ENCODE measurements at regions not wholly inside any gene's neighbourhood (a gene's known extent, or its start where the extent isn't known, plus 50 kb on each side); places are given as distances from the start of the nearest gene placed in this dataset.
A peak's percentile ranks its signal among the peaks of the same experiment; 100 is the strongest.

GRCh38 chrX:131617182-131617581, 73.3 kb downstream of the OR13H1 start:
- DNase-seq (ENCODE audit: low spot score) (no peak), ATAC-seq (ENCODE audit: insufficient number of reproducible peaks, low FRiP score, low read depth) (no peak)
- H3K4me1 ChIP-seq (ENCODE audit: control insufficient read depth in 1 of 2, low read depth in 2 of 2), result peaks cover 0 to 8% of the 10 kb centered on the region in 2 donors
- H3K27me3 ChIP-seq (replicated peaks; ENCODE audit: insufficient read depth), result no peaks in the 10 kb centered on the region
- H3K27ac ChIP-seq, result no peak overlapping the region
- H3K4me3 ChIP-seq, result no peak overlapping the region
- H3K9me3 ChIP-seq, result no peaks in the 10 kb centered on the region
- H3K36me3 ChIP-seq, result no peaks in the 10 kb centered on the region
- no peak for TF ChIP-seq CTCF (IDR thresholded peaks at IDR 0.05)

GRCh38 chrX:131621650-131622049, 77.8 kb downstream of the OR13H1 start:
- DNase-seq (ENCODE audit: low spot score) (no peak), ATAC-seq (ENCODE audit: insufficient number of reproducible peaks, low FRiP score, low read depth) (no peak)
- H3K9me3 ChIP-seq, result no peaks in the 10 kb centered on the region
- no peak overlapping the region for H3K4me3 ChIP-seq
- H3K27me3 ChIP-seq (replicated peaks; ENCODE audit: insufficient read depth), result no peaks in the 10 kb centered on the region
- H3K27ac ChIP-seq, result peak overlapping the region in 1 of 2 donors; percentile 35
- no peak for TF ChIP-seq CTCF (IDR thresholded peaks at IDR 0.05)
- H3K4me1 ChIP-seq (ENCODE audit: control insufficient read depth in 1 of 2, low read depth in 2 of 2), result peaks cover 0 to 8% of the 10 kb centered on the region in 2 donors
- no peaks in the 10 kb centered on the region for H3K36me3 ChIP-seq

GRCh38 chrX:131626681-131627296, 82.9 kb downstream of the OR13H1 start:
- DNase-seq (ENCODE audit: low spot score) (no peak), ATAC-seq (ENCODE audit: insufficient number of reproducible peaks, low FRiP score, low read depth) (no peak)
- Histone ChIP-seq H3K27ac (no peak overlapping the region), H3K36me3 (no peaks in the 10 kb centered on the region), H3K4me1 (ENCODE audit: control insufficient read depth in 1 of 2, low read depth in 2 of 2) (no peaks in the 10 kb centered on the region), H3K9me3 (no peaks in the 10 kb centered on the region), H3K27me3 (replicated peaks; ENCODE audit: insufficient read depth) (no peaks in the 10 kb centered on the region), H3K4me3 (no peak overlapping the region)
- TF ChIP-seq CTCF (IDR thresholded peaks at IDR 0.05), result no peak

GRCh38 chrX:131630534-131630933, 86.7 kb downstream of the OR13H1 start:
- no peak overlapping the region for H3K4me3 ChIP-seq
- no peaks in the 10 kb centered on the region for H3K9me3 ChIP-seq
- H3K4me1 ChIP-seq (ENCODE audit: control insufficient read depth in 1 of 2, low read depth in 2 of 2), result no peaks in the 10 kb centered on the region
- no peaks in the 10 kb centered on the region for H3K36me3 ChIP-seq
- DNase-seq (ENCODE audit: low spot score) (no peak), ATAC-seq (ENCODE audit: insufficient number of reproducible peaks, low FRiP score, low read depth) (no peak)
- TF ChIP-seq CTCF (IDR thresholded peaks at IDR 0.05), result no peak
- no peaks in the 10 kb centered on the region for H3K27me3 ChIP-seq (replicated peaks; ENCODE audit: insufficient read depth)
- H3K27ac ChIP-seq, result no peak overlapping the region

GRCh38 chrX:131633285-131633917, 89.5 kb downstream of the OR13H1 start:
- Histone ChIP-seq H3K4me3 (no peak overlapping the region), H3K36me3 (no peaks in the 10 kb centered on the region), H3K9me3 (no peaks in the 10 kb centered on the region), H3K27ac (no peak overlapping the region), H3K27me3 (replicated peaks; ENCODE audit: insufficient read depth) (no peaks in the 10 kb centered on the region), H3K4me1 (ENCODE audit: control insufficient read depth in 1 of 2, low read depth in 2 of 2) (no peaks in the 10 kb centered on the region)
- TF ChIP-seq CTCF (IDR thresholded peaks at IDR 0.05), result peak; percentile 56
- ATAC-seq (ENCODE audit: insufficient number of reproducible peaks, low FRiP score, low read depth), result no peak
- DNase-seq (ENCODE audit: low spot score), result no peak
